WI38 (cell line): ENCODE measurements at regions not wholly inside any gene's neighbourhood (a gene's known extent, or its start where the extent isn't known, plus 50 kb on each side); places are given as distances from the start of the nearest gene placed in this dataset.

Source experiments
- H3K4me3 ChIP-seq: 2 replicates; pipeline ENCODE4 v1.5.1; 2011; ENCODE audit warnings: low read depth, mild to moderate bottlenecking, control low read depth, low read length
- CTCF ChIP-seq: IDR thresholded peaks from 2 replicates; pipeline ENCODE4 v1.5.1; 2012; ENCODE audit warnings: low read depth, mild to moderate bottlenecking, control low read depth, low read length

GRCh38 chr20:48146877-48147276 lies 361.6 kb upstream of the SULF2 start:
- H3K4me3 ChIP-seq, result no peak overlapping the region
- no peak for TF ChIP-seq CTCF

GRCh38 chr20:48146308-48146707 lies 361.0 kb upstream of the SULF2 start:
- no peak for TF ChIP-seq CTCF
- H3K4me3 ChIP-seq, result no peak overlapping the region

GRCh38 chr20:48143435-48144081 lies 358.3 kb upstream of the SULF2 start:
- TF ChIP-seq CTCF, result no peak
- H3K4me3 ChIP-seq, result no peak overlapping the region

- H3K4me3 ChIP-seq, result no peak overlapping the region
- TF ChIP-seq CTCF, result no peak
Measured at GRCh38 chr20:48142516-48142773, 357.2 kb upstream of the SULF2 start.

- no peak overlapping the region for H3K4me3 ChIP-seq
- no peak for TF ChIP-seq CTCF
Measured at GRCh38 chr20:48141660-48142515, 356.6 kb upstream of the SULF2 start.

- TF ChIP-seq CTCF, result no peak
- no peak overlapping the region for H3K4me3 ChIP-seq
Measured at GRCh38 chr20:48139262-48140041, 354.2 kb upstream of the SULF2 start.

GRCh38 chr20:48132834-48133233 lies 347.6 kb upstream of the SULF2 start:
- no peak for TF ChIP-seq CTCF
- H3K4me3 ChIP-seq, result no peak overlapping the region
